CD1c-positive myeloid dendritic cell (primary cell): ENCODE measurements at regions not wholly inside any gene's neighbourhood (a gene's known extent, or its start where the extent isn't known, plus 50 kb on each side); places are given as distances from the start of the nearest gene placed in this dataset.
"Not testable (repeated sequence)": the region's sequence is repeated elsewhere in the genome, so short reads cannot be mapped to it uniquely, and the experiment has no call there.

Experiments
- DNase-seq: peaks from one replicate; pipeline ENCODE4 v3.0.0-alpha.2; 2016; ENCODE audit errors: extremely low spot score

DNA sequence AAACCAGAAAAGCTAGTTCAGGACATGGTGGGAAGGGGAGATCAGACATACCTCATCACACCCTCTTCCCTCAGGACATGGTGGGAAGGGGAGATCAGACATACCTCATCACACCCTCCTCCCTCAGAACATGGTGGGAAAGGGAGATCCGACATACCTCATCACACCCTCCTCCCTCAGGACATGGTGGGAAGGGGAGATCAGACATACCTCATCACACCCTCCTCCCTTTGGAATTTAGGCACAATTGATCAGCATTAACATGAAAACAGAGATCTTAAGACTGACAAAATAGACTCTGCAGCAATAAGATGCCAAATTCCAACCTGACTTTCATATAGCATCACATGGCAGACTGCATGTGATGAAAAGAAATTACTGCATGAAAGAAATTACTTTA is 412.7 kb upstream of the ZNF717 start:
- DNase-seq, result no peak

DNA sequence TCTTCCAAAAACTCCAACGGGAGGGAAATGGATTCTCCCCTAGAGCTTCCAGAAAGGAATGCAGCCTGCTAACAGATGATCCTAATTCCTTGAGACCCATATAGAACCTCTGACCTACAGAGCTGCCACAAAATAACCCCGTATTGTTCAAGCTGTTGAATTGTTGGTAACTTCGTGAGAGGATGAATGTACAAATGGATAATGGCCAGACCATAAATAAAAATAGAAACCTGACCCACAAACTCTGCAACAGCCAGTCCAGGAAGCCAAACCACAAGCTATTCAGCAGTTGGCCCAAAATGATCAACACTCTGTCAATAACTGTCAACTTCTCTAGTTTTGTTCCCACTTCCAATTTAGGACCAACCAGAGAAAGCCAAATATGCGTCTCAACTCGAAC is 414.0 kb upstream of the ZNF717 start:
- DNase-seq, result no peak

DNA sequence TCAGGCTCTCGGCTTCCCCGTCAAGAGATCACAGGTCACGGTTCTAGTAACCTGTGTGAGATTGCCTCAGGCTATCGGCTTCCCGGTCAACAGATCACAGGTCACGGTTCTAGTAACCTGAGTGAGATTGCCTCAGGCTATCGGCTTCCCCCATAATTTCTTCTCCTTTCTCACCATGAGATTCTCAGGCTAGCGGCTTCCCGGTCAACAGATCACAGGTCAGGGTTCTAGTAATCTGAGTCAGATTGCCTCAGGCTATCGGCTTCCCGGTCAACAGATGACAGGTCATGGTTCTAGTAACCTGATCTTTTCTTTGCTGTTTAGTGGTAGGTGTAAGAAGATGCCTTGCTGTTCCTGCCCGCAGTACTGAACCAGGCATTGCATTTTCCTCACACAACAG is 418.2 kb upstream of the ZNF717 start:
- DNase-seq, result no peak

DNA sequence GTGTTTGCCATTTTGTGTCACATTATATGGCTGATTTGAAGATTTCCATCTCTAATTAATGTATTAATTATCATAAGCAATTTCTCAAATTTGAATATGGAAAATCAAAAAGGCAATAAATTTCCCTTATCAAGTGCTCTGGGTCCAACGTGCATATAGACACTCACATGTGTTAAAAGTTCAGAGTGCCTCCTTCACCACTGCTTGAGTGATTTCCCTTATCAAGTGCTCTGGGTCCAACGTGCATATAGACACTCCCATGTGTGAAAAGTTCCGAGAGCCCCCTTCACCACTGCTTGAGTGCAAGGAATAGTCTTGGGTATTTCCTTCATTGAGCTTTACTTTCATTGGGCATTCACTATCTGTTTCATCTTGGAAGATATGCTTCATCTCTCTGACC is 421.0 kb upstream of the ZNF717 start:
- no peak for DNase-seq

DNA sequence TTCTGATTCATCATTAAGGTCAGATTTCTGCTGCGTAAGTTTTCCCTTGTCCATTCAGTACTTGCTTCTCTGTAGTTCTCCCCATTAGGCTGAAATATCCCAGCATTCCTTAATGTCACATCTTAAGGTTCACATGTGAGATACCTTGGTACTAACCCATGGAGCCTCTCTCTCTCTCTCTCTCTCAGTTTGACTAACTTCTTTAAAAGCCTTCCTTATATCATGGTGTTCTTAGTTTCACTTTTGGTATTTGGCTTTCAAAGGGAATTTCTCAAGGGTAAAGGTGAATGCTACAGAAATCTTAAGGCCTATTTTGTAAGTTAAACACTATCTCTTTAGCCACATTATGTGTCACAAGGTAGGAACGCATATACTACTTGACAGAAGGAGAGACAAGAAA is 427.3 kb upstream of the ZNF717 start:
- no peak for DNase-seq

DNA sequence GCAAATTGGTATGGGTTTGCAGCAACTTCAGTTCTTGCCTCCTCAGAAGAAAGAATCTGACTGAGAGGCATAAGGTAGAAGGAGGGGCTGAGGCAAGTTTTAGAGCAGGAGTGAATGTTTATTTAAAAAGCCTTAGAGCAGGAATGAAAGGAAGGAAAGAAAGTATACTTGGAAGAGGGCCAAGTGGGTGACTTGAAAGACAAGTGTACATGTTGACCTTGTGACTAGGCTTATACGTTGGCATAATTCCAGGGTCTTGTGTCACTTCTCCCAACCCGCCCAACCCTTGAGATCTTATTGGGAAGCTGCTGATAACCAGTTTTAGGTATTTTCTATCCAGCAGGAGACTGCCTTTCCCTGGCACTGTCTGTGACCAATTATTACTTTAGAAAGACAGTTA is 436.9 kb upstream of the ZNF717 start:
- no peak for DNase-seq

DNA sequence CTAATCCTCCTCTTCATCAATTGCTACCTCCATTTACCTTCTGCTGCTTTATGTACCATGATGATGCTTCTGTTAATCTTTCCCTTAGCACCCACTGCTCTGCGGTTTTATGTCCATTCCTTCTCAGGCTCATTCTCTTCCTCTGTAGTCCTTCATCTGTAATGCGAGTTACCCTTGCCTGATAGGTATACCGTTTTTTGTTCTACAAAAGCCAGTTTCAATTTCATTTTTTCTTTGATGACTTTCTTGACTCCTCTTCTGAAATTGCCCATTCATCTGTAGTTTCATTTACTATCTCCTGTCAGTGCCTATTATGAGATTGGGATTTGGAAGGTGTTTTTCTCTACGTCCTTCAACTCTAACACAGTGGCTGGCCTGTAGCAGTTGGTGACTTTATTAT is 445.9 kb upstream of the ZNF717 start:
- DNase-seq, result no peak

DNA sequence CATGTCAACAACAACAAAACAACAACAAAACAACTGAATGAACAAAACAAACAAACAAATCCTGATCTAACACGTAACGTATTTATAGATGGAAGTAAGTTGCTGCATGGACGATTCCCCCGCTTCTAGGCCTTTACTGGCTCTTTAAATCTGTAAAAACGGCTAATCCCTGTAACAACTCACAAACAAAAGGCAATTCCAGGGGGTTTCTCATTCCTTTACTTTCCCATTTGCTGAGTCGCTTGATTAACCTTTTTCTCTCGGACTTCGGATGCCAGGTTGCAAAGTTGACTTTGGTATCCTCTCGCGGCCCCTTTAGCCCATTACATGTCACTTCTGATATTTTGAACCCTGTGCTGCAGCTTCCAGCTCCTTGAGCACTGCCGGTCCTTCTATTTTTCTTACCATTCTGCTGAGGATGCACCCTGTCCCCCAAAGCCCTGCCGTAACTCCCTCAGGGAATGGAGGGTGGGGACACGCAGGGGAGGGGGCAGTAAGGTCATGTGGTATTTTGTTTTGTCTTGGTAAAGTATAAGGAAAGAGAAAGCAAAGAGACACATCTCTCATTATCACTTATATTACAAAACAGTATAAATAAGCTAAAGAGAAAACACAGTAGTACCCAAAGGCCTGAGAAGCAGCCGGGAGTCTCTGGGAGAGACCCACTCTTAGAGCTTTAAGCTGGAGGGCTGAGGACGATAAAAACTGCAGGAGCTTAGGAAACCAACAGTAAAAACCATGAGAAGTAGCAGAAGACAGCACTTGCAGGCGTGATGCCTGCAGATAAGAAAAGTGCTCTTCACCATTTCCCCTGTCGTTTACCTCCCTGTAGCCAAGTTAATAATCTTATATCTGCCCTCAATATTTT is 457.8 kb upstream of the ZNF717 start:
- DNase-seq, result no peak

DNA sequence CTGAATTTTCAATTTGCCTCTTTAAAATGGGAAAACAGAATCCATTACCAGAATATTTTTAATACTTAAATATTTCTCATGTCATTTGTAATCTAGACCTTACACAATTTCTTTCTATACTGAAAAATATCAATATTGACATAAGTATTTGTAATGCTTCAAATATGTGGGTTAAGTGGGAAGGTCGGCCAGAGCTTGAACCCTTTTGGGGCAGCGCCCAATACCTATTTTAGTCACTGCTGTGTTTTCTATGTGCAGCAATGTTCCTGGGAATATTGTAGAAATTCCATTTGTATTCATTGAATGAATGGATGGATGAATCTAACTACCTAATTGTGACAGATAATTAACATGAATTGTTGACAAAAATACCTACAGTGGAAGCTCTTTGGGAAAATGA is 459.7 kb upstream of the ZNF717 start:
- DNase-seq, result no peak

DNA sequence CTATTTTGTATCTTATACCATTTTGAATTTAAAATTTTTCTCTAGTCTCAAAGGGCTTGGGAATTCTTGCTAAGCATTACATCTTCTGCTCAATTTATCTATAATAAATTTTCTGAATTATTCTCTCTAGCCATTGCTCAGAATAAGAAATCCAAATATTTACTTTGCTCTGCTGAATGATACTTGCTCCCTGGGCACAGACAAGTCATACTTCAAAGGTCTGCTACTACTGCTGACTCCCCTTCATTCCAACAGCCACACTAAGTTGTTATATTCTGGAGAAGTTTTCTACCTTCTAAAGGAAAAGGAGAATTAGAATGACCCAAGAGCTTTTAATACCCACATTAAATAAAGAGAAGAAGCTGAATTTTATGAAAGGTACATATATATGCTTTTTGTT is 460.3 kb upstream of the ZNF717 start:
- DNase-seq, result no peak

DNA sequence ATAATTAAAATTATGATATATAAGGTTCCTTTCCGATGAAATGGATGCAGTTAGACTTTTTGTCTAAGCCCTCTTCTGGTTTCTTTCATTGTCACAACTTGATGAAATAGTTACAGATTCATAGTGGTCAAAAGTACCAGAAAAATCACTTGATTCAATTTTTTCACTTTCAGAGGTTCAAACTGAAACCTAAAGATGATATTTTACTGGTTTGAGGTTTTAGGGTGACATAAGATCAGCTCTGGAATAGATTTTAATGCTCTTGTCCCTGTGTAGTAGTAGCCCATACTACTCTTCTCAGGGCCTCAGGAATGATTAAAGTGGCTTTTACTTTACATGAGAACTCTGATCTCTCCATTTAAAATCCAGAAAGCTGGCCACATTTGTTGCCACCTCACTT is 479.1 kb upstream of the ZNF717 start:
- DNase-seq, result no peak

DNA sequence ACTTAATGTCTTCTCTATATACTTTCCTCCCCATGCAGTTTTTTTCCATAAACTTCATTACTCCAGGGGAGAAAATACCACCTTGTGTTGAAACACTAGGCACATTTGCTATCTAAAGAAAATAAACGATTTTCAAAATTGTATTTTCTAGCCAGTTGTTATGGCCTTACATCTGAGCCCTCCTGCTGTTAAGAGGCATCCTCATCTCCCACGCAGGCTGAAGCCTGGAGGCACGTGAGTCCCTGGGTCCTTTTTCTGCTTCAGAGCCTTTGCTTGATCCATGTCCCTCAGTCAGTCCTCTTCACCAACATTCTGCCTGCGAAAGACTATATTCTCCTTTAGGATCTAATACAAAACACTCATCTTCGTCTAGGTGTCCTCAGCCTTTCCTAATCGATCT is 479.6 kb upstream of the ZNF717 start:
- DNase-seq, result no peak

DNA sequence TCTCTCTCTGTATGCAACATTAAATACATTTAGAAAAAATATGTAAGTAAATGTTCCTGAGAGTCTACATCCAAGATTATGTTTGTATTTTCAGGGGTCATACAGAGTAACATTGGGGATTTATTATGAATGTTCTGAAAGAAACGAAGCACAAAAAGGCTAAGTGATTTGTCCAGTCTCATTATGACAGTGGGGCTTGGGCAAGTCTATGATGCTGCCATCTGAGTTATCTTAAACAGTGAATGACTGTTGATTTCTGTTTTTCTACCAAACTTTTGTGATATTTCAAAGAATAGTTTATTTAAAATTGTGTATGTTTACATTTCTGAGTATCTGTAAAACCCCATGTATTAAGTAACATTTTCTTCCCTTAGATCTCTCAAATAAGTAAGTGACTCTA is 481.2 kb upstream of the ZNF717 start:
- no peak for DNase-seq

DNA sequence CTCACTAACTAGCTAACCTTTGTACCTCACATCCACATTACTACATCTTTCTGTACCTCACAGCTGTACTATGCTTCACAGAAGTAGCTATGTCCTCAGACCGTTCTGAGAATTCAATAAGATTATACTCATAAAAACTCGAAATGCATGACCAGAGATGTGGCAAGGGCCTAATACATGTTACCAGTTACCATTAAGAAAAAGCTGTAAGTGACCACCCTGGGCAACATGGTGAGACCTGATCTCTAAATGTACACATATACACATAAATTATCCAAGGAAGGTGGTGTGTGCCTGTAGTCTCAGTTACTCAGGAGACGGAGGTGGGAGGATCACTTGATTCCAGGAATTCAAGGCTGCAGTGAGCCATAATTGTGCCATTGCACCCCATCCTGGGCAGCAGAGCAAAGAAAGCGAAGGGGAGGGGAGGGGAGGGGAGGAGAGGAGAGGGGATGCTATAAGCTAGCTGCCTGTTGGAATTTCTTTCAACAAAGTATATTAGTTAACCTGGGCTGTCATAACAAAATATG is 482.6 kb upstream of the ZNF717 start:
- DNase-seq, result no peak

DNA sequence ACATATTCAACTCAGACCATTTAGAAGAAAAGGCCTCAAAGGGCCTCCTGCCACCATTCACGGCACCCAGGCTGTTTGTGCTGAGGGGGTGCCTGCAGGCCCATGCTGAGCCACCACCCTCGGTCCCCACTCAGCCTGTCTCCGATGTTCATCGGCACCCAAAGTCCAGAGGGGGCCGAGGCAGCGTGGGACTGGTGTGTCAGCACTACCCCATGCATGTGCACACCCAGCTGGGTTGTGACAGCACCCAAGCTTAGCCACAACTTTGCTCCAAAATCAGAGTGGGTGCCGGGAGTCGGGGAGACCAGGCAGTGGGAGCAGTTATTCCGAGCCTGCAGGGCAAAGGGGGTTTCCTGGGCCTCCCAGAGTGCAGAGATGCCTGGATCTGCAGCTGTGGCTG is 508.5 kb upstream of the ZNF717 start:
- DNase-seq, result no peak

DNA sequence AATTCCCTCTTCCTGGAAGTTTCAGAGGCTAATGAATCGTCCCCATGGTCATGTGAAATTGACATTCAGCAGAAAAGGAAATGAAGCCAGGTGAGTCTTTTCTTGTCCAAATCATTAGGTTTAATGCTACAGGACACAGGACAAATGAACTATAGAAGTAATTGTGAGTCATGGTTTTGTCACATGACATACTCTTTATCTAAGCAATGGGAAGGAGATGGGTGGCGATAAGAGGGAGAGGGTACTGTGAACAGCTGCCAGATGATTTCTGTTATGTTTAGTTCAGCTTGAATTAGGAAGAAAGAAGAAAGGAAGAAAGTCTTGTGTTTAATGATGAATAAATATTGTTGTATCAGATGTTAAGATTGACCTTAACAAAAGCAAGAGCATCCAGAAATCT is 515.4 kb upstream of the ZNF717 start:
- no peak for DNase-seq

DNA sequence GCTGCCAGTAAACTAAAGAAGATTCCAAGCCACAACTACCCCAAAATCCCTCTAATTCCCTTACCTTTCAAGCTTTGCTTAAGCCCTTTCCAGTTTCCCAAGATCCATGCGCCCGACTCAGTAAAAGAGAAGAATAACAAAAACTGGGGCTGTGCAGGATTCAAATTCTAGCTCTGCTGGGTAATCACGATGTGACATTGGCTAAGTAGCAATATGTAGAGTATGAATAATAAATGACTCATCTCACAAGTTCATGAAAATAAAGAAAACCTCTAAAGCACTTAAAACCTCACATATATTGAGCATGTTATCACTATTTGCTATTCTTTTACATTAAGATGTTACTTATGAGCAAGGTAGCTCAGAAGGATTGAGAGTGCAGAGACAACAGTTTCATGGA is 522.2 kb upstream of the ZNF717 start:
- no peak for DNase-seq

DNA sequence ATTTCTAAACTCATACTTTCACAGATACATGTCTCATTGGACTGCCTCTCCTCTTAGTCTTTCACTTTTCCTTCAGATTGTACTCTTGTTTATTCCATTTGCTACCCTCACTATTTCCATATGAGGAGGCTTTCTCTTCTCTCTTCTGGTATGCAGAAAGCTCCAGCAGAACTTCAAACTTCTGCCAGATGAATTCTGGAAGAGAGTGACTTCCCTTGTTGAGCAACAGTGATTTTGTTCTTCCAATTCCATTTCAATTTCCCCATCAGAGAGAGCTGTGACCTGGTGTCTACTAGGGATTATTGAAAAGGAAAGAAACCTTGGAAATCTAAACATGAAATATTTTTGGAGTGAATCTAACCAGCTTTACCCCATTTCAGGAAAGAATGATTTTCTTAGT is 523.2 kb upstream of the ZNF717 start:
- no peak for DNase-seq

DNA sequence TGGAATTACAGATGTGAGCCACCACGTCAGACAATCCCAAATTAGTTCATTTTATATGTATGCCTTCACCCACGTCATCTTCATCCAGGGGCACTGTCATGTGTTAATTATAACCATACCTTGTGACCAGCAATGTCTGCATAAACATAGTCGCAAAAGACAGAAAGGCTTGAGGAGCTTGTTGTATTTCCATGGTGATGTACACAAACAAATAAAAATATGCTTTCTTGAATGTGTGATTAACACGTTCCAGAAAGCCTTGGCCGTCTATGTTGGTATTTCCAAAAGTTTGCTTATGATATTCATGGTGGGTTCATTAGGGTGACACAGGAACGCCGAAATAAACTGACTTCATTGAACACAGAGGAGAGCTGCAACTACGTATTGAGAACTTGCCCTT is 524.7 kb upstream of the ZNF717 start:
- no peak for DNase-seq

DNA sequence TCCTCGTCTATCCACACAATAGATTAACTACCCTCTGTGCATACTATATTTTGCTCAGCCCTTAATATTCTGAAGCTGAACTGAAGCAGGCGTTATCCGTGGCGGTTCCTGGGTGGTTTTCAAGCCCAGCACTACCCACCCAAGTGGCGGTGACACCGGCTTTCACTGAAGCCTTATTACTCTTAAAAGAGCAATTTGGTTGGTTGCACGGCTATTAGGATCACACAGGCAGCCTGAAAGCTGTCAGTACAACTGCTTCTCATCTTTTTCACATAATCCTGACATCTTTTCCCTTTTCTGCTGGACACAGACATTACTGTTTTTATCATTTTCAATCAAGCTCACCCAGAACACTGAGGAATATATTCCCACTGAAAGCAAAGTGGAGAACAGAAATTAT is 525.3 kb upstream of the ZNF717 start:
- no peak for DNase-seq

DNA sequence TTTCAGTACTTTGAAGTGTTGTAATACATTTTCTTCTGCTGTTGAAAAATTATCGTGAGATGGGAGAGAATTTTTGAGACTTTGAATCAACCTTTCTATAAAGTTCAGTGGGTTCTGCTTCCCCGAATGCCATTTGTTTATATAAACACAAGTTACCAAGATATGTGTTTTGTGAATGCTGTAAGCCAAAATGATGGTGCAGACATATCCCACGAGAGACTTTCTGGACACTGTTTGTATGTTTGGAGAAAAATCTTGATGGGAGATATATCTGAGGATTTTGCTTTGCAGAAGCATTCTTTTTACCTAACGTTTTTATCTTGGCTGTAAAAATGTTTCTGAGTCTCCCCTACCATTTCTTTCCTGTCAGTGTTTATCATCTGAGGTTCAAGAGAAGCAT is 526.6 kb upstream of the ZNF717 start:
- no peak for DNase-seq

DNA sequence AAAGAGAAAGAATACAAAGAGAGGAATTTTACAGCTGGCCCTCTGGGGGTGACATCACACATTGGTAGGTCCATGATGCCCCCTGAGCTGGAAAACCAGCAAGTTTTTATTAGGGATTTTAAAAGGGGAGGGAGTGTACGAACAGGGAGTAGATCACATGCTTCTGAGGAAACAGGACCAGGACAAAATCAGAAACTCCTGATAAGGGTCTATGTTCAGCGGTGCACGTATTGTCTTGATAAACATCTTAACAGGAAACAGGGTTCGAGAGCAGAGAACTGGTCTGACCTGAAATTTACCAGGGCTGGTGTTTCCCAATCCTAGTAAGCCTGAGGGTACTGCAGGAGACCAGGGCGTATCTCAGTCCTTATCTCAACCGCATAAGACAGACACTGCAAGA is 530.6 kb upstream of the ZNF717 start:
- DNase-seq, result not testable (repeated sequence)

DNA sequence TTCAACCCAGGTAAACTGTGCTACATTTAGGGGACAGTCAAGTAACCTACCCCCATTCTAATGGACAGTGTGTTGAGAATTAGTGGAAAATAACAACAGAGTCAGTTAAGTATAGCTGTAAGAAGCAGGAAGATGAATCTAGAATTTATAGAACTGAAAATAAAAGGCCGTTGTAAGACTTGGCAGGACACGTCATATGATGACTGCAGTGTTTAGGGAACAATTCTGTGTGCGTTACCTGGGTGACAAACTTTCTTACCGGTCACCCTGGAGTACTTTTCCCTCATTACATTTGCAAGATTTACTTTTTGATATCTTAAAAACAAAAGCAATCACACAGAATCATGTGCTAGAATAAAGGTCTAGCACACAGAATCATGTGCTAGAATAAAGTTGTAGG is 536.3 kb upstream of the ZNF717 start:
- no peak for DNase-seq

DNA sequence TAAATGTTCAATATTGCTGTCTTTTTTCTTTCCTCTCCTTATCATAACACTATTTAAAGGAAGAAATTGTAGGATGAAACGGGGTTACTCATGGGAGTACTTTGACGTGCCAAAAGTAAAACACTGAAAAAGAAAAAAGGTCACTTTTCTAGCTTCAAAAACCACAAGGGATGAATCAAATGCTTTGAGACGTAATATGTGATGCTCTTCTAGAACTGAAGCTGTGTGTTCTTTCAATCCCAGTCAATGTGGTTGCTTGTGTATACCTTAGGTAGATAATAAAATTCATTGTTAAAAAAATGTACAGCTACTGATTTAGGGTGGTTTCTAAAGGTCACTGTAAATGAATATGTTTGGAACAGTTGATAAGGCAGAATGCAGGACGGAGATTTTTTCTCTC is 538.8 kb upstream of the ZNF717 start:
- DNase-seq, result no peak
